Activated CD4-positive, alpha-beta memory T cell treated with anti-CD3 and anti-CD28 coated beads, Interleukin-2, amount 10 ng/mL, durations not matched to agents 7 days and 5 days (primary cell): ENCODE measurements at regions not wholly inside any gene's neighbourhood (a gene's known extent, or its start where the extent isn't known, plus 50 kb on each side); places are given as distances from the start of the nearest gene placed in this dataset.

Experiments used
- CTCF ChIA-PET: fragments of 350-600 bp; sonication (Branson Sonifier 250); formaldehyde crosslinking; loops from one replicate; lab custom pipeline; 2021; ENCODE audit warnings: antibody characterized with exemption, inconsistent platforms; lab: Charles Lee
- POLR2A ChIA-PET: fragments of 350-600 bp; sonication (Branson Sonifier 250); formaldehyde crosslinking; loops from one replicate; lab custom pipeline; 2021; ENCODE audit warnings: antibody characterized with exemption; lab: Charles Lee
- DNase-seq: peaks from one replicate; pipeline ENCODE4 v3.0.0-alpha.2; 2020
- H3K27ac Mint-ChIP-seq: one replicate; pipeline ENCODE4 v1.8.0; 2021; ENCODE audit warnings: mild to moderate bottlenecking, mixed read lengths
- H3K27me3 Mint-ChIP-seq: one replicate; pipeline ENCODE4 v1.8.0; 2021; ENCODE audit warnings: mixed read lengths
- H3K36me3 Mint-ChIP-seq: one replicate; pipeline ENCODE4 v1.8.0; 2021; ENCODE audit warnings: low read depth, mixed read lengths
- H3K4me1 Mint-ChIP-seq: one replicate; pipeline ENCODE4 v1.8.0; 2021; ENCODE audit warnings: mixed read lengths
- H3K4me3 Mint-ChIP-seq: one replicate; pipeline ENCODE4 v1.8.0; 2021; ENCODE audit warnings: mild to moderate bottlenecking, mixed read lengths
- H3K9me3 Mint-ChIP-seq: one replicate; pipeline ENCODE4 v1.8.0; 2021; ENCODE audit warnings: mixed read lengths

DNA sequence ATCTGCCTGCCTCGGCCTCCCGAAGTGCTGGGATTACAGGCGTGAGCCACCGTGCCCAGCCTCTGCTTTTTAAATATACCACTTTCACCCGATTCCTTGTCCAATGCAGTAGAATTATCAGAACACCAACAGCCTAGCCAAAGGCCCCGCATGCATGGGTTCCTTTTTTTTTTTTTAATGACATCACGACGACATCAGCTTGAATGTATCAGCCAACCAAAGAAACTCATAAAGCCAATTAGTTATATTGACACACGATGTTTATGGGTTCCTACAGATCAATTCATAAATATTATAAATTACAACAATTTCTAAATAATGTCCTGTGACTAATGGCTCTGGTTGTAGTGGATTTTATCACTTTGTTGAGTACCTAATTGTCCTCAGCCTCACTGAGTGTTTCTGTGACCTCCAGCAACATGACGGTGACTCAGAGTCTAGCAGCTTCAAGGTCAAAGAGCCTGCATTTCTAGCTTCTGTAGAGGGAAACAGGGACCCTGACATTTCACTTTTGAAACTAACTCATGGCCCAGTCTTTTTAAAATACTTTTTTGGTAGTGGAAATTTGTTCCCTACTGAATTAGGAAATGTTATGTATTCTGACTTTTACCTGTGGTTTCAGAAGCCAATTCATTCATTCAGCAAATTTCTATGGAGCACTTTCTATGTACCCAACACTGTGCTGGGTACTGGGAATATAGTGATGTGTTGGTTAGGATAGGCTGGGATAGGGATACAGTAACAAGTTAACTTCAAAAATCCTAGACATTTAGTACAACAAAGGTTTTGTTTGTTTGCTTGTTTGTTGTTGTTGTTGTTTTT, 144.1 kb downstream of the SUDS3 start:
- ChIA-PET POLR2A (no interaction called here), CTCF (no interaction called here)
- Mint-ChIP-seq H3K4me1 (no peaks in the 10 kb centered on the region), H3K36me3 (no peaks in the 10 kb centered on the region), H3K4me3 (no peak overlapping the region), H3K9me3 (peaks cover 3% of the 10 kb centered on the region), H3K27ac (no peak overlapping the region), H3K27me3 (no peaks in the 10 kb centered on the region)
- DNase-seq = no peak

GRCh38 chr12:118521036-118521370, 144.6 kb downstream of the SUDS3 start:
- no peaks in the 10 kb centered on the region for H3K27me3 Mint-ChIP-seq
- no peak for DNase-seq
- CTCF ChIA-PET = no interaction called here
- no peaks in the 10 kb centered on the region for H3K4me1 Mint-ChIP-seq
- H3K9me3 Mint-ChIP-seq = peaks cover 3% of the 10 kb centered on the region
- H3K4me3 Mint-ChIP-seq = no peak overlapping the region
- H3K36me3 Mint-ChIP-seq = no peaks in the 10 kb centered on the region
- no peak overlapping the region for H3K27ac Mint-ChIP-seq
- POLR2A ChIA-PET = no interaction called here

- Mint-ChIP-seq H3K36me3 (no peaks in the 10 kb centered on the region), H3K9me3 (no peaks in the 10 kb centered on the region), H3K27ac (no peak overlapping the region), H3K4me3 (no peak overlapping the region), H3K27me3 (no peaks in the 10 kb centered on the region), H3K4me1 (no peaks in the 10 kb centered on the region)
- DNase-seq = no peak
- POLR2A ChIA-PET = no interaction called here
- CTCF ChIA-PET = no interaction called here
Measured at GRCh38 chr12:118524446-118524845, 148.1 kb downstream of the SUDS3 start.

DNA sequence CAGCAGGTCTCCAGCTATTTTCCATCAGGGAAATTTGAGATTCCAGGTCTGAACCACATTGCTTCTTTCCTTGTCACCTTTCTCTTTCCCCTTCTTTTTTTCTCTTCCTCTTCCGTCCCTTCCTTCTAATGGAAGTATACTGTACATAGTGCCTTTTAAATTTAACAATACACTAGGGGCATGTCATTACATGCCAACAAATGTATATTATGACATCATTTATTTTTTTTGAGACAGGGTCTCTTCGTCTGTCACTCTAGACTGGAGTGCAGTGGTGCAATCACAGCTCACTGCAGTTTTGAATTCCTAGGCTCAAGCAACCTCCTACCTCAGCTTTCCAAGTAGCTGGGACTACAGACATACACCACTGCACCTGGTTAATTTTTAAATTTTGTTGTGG, 148.9 kb downstream of the SUDS3 start:
- H3K36me3 Mint-ChIP-seq = no peaks in the 10 kb centered on the region
- DNase-seq = no peak
- ChIA-PET POLR2A (no interaction called here), CTCF (no interaction called here)
- H3K4me1 Mint-ChIP-seq = no peaks in the 10 kb centered on the region
- no peaks in the 10 kb centered on the region for H3K9me3 Mint-ChIP-seq
- H3K4me3 Mint-ChIP-seq = no peak overlapping the region
- no peak overlapping the region for H3K27ac Mint-ChIP-seq
- no peaks in the 10 kb centered on the region for H3K27me3 Mint-ChIP-seq

DNA sequence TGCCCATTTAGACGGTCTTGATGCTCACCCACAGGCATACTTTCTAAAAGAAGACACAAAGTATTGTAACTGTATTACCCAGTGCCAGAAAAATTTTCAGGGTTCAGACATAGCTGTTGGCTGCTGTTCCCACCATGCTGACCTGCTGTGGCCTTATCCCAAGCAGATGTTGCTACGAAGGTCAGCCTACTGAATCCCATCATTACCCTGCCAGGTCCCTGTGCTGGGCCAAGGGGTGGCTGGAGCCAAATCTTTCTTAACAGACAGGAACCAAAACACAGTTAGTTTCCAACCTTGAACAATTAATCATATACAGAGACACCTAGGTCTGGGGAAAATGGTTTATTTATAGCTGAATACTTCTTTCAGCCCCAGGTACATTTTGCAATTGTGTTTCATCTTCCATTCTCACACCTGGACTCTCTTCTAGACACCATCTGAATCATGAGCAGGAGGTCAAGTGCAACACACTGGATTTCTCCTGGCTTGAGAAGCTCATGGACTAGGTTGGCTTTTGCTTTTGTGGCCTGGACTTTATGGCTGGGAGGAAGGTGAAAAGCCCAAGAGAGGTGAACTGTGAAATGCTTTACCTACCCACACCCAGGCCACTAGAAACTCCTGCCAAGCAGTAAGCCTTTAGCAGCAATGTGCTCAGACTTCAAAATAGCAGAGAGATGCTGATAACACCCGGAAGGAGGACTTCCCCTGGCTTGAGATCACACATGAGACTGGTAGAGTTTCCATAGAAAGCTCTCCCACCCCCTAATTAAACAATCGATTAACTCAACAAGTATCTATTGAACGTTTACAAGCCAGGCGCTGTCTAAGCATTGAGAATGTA, 150.1 kb downstream of the SUDS3 start:
- Mint-ChIP-seq H3K27ac (no peak overlapping the region), H3K4me1 (no peaks in the 10 kb centered on the region), H3K27me3 (no peaks in the 10 kb centered on the region), H3K9me3 (no peaks in the 10 kb centered on the region), H3K4me3 (no peak overlapping the region), H3K36me3 (no peaks in the 10 kb centered on the region)
- DNase-seq = no peak
- CTCF ChIA-PET = no interaction called here
- POLR2A ChIA-PET = no interaction called here

GRCh38 chr12:118527310-118527709, 151.0 kb downstream of the SUDS3 start:
- ChIA-PET CTCF (no interaction called here), POLR2A (no interaction called here)
- Mint-ChIP-seq H3K4me1 (no peaks in the 10 kb centered on the region), H3K27me3 (no peaks in the 10 kb centered on the region), H3K36me3 (no peaks in the 10 kb centered on the region), H3K27ac (no peak overlapping the region), H3K4me3 (no peak overlapping the region), H3K9me3 (no peaks in the 10 kb centered on the region)
- no peak for DNase-seq

- Mint-ChIP-seq H3K27ac (no peak overlapping the region), H3K27me3 (no peaks in the 10 kb centered on the region), H3K4me1 (no peaks in the 10 kb centered on the region), H3K36me3 (no peaks in the 10 kb centered on the region), H3K4me3 (no peak overlapping the region), H3K9me3 (no peaks in the 10 kb centered on the region)
- no peak for DNase-seq
- ChIA-PET POLR2A (no interaction called here), CTCF (no interaction called here)
Measured at GRCh38 chr12:118528625-118529024, 152.3 kb downstream of the SUDS3 start.

- ChIA-PET CTCF (no interaction called here), POLR2A (no interaction called here)
- no peak for DNase-seq
- H3K9me3 Mint-ChIP-seq = no peaks in the 10 kb centered on the region
- H3K36me3 Mint-ChIP-seq = no peaks in the 10 kb centered on the region
- H3K4me1 Mint-ChIP-seq = no peaks in the 10 kb centered on the region
- no peaks in the 10 kb centered on the region for H3K27me3 Mint-ChIP-seq
- H3K27ac Mint-ChIP-seq = no peak overlapping the region
- H3K4me3 Mint-ChIP-seq = no peak overlapping the region
Measured at GRCh38 chr12:118534003-118534402, 157.6 kb downstream of the SUDS3 start.

DNA sequence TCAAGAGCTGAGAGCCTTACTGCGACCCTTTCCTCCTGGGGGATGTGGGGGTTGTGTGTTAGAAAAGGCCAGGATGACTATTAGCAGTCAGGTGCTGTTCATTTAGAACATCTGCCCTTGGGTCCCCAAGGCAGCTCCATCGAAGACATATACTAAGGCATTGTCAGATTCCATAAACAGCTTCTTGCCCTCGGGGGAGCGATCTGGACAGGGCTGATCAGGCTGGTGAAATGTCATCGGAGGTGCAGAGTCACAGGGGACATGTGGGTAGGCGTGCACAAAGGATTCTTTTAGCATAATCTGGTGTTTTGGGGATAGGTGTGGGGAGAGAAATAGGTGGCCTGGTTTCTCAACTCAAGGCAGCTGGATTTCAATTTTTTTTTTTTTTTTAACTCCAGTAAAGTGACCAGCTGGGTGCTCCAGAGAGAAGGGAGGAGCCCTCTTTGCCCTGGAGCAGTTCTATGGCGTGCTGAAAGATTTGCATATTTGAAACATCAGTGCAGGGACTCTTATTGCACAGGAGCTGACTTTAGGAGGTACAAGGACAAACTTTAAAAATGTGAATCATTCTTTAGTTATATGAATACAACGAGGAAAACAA, 160.1 kb downstream of the SUDS3 start:
- H3K4me1 Mint-ChIP-seq = no peaks in the 10 kb centered on the region
- ChIA-PET CTCF (no interaction called here), POLR2A (no interaction called here)
- no peaks in the 10 kb centered on the region for H3K9me3 Mint-ChIP-seq
- H3K4me3 Mint-ChIP-seq = no peak overlapping the region
- DNase-seq = no peak
- no peaks in the 10 kb centered on the region for H3K36me3 Mint-ChIP-seq
- no peaks in the 10 kb centered on the region for H3K27me3 Mint-ChIP-seq
- H3K27ac Mint-ChIP-seq = no peak overlapping the region

GRCh38 chr12:118537481-118537917, 161.1 kb downstream of the SUDS3 start:
- Mint-ChIP-seq H3K9me3 (peaks cover 3% of the 10 kb centered on the region), H3K4me1 (no peaks in the 10 kb centered on the region), H3K27ac (no peak overlapping the region), H3K27me3 (no peaks in the 10 kb centered on the region), H3K36me3 (no peaks in the 10 kb centered on the region), H3K4me3 (no peak overlapping the region)
- ChIA-PET CTCF (no interaction called here), POLR2A (no interaction called here)
- DNase-seq = no peak

DNA sequence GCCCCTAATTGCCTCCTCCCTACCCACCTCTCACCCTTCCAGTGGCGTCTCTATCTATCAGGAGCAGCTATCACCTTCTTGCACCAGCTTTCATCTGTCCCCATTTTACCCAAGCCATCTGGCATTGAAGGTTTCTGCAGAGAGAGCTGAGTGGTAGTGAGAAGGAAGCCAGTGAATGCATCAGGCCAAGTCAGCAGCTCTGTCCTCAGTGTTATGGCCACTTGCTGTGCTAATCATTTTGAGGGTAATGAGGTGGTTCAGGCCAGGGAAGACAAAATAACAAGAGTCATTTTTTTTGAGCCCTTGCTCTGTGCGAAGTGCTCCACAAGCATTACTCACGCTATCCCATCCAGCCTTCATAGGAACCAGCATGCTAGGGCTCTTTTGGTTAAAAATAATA, 164.7 kb downstream of the SUDS3 start:
- no peaks in the 10 kb centered on the region for H3K4me1 Mint-ChIP-seq
- ChIA-PET CTCF (no interaction called here), POLR2A (no interaction called here)
- no peak overlapping the region for H3K27ac Mint-ChIP-seq
- H3K36me3 Mint-ChIP-seq = no peaks in the 10 kb centered on the region
- H3K27me3 Mint-ChIP-seq = no peaks in the 10 kb centered on the region
- H3K4me3 Mint-ChIP-seq = no peak overlapping the region
- DNase-seq = no peak
- H3K9me3 Mint-ChIP-seq = peaks cover 3% of the 10 kb centered on the region

- POLR2A ChIA-PET = no interaction called here
- peaks cover 3% of the 10 kb centered on the region for H3K9me3 Mint-ChIP-seq
- no peak overlapping the region for H3K4me3 Mint-ChIP-seq
Measured at GRCh38 chr12:118541934-118542333, 165.6 kb downstream of the SUDS3 start.

DNA sequence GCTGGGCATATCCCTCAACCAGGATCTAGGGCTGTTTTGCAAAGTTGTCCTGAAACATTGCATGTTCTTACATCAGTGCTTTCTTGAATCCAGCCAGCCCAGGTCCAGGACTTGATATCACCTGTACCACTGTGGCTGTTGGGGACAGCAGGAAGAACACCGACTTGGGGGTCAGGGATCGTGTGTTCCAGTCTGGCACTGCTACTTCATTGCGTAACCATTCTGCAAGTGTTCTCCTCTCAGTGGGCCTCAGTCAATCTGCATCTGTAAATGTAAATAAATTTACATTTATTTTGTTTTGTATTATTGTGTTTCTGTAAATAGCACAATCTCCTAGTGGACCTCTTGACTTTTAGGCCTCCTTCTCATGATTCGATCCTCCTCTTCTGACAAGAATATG, 167.3 kb downstream of the SUDS3 start:
- POLR2A ChIA-PET = no interaction called here
- CTCF ChIA-PET = no interaction called here
- DNase-seq = no peak
- Mint-ChIP-seq H3K4me3 (no peak overlapping the region), H3K4me1 (no peaks in the 10 kb centered on the region), H3K9me3 (peaks cover 4% of the 10 kb centered on the region), H3K36me3 (no peaks in the 10 kb centered on the region), H3K27ac (no peak overlapping the region), H3K27me3 (no peaks in the 10 kb centered on the region)

More at GRCh38 chr12:118541934-118542333, 165.6 kb downstream of the SUDS3 start:
- no peaks in the 10 kb centered on the region for H3K27me3 Mint-ChIP-seq
- no peak overlapping the region for H3K27ac Mint-ChIP-seq
- CTCF ChIA-PET = no interaction called here
- no peak for DNase-seq
- H3K36me3 Mint-ChIP-seq = no peaks in the 10 kb centered on the region
- H3K4me1 Mint-ChIP-seq = no peaks in the 10 kb centered on the region
